ENCODE measurements at regions not wholly inside any gene's neighbourhood (a gene's known extent, or its start where the extent isn't known, plus 50 kb on each side); places are given as distances from the start of the nearest gene placed in this dataset.
"Not testable (repeated sequence)": the region's sequence is repeated elsewhere in the genome, so short reads cannot be mapped to it uniquely, and the experiment has no call there.

- Histone ChIP-seq H3K14ac (ENCODE audit: low read length) (no peak overlapping the region), H2BK12ac (ENCODE audit: low read length) (no peak overlapping the region), H2AK5ac (ENCODE audit: low read depth, low read length) (peak overlapping the region; percentile 10), H3K9me3 (replicated peaks in 1 of 2; ENCODE audit: control insufficient read depth in 2 of 2, insufficient read depth in 1 of 2, low read depth in 1 of 2, low read length in 2 of 2) (no peaks in the 10 kb centered on the region), H3K4ac (ENCODE audit: low read length) (no peak overlapping the region), H3K4me2 (ENCODE audit: insufficient read depth, low read length, poor library complexity, severe bottlenecking) (no peak overlapping the region), H3K27me3 (ENCODE audit: control insufficient read depth in 3 of 3, insufficient read depth in 3 of 3, low read depth in 1 of 3, low read length in 3 of 3) (no peaks in the 10 kb centered on the region), H3K23ac (ENCODE audit: low read depth, low read length, poor library complexity) (no peak overlapping the region), H3K4me1 (ENCODE audit: control insufficient read depth in 2 of 2, insufficient read depth in 1 of 2, low read depth in 1 of 2, low read length in 2 of 2) (no peaks in the 10 kb centered on the region), H4K8ac (ENCODE audit: low read depth, low read length) (no peak overlapping the region), H2AFZ (ENCODE audit: low read length) (no peak overlapping the region), H4K91ac (ENCODE audit: low read depth, low read length, poor library complexity) (no peak overlapping the region), H3K18ac (ENCODE audit: low read length) (peak overlapping the region; percentile 56), H3K4me3 (ENCODE audit: low read length in 2 of 2) (no peak overlapping the region), H2BK5ac (ENCODE audit: low read length) (peak overlapping the region; percentile 5), H3K36me3 (replicated peaks in 1 of 2; ENCODE audit: control insufficient read depth in 2 of 2, insufficient read depth in 2 of 2, low read length in 2 of 2) (no peaks in the 10 kb centered on the region), H3K27ac (replicated peaks; ENCODE audit: low read length) (no peak overlapping the region), H2BK120ac (ENCODE audit: low read depth, low read length) (no peak overlapping the region), H2BK15ac (ENCODE audit: low read length) (no peak overlapping the region), H3K79me1 (ENCODE audit: low read depth, low read length) (no peaks in the 10 kb centered on the region), H3K9ac (ENCODE audit: low read depth, low read length, poor library complexity) (no peak overlapping the region)
- no CpG with 5 or more reads among the region's 8 CpGs for WGBS, 2 donors (ENCODE audit: extremely low coverage in 2 of 2, insufficient read length in 2 of 2, insufficient replicate concordance in 1 of 2)
- DNase-seq (ENCODE audit: low spot score), result no peak
These were observed 194.2 kb upstream of the MAGI2 start for GRCh38 chr7:79647711-79648110.

DNA sequence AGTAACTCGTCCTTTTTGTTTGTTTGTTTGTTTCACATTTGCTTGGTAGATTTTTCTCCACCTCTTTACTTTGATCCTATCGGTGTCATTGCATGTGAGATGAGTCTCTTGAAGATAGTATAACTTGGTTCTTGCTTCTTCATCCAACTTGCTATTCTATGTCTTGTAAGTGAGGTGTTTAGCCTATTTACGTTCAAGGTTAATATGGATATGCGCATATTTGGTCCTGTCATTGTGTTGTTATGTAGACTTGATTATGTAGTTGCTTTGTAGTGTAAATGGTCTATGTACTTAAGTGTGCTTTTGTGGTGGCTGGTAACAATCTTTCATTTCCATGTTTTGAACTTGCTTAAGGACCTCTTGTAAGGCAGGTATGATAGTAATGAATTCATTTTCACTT lies 192.8 kb upstream of the MAGI2 start:
- no CpG with 5 or more reads among the region's 4 CpGs for WGBS, 2 donors (ENCODE audit: extremely low coverage in 2 of 2, insufficient read length in 2 of 2, insufficient replicate concordance in 1 of 2)
- no peak overlapping the region for H3K18ac ChIP-seq (ENCODE audit: low read length)
- H3K4me2 ChIP-seq (ENCODE audit: insufficient read depth, low read length, poor library complexity, severe bottlenecking), result no peak overlapping the region
- H3K36me3 ChIP-seq (replicated peaks in 1 of 2; ENCODE audit: control insufficient read depth in 2 of 2, insufficient read depth in 2 of 2, low read length in 2 of 2), result no peaks in the 10 kb centered on the region
- H3K9ac ChIP-seq (ENCODE audit: low read depth, low read length, poor library complexity), result no peak overlapping the region
- H2BK5ac ChIP-seq (ENCODE audit: low read length), result no peak overlapping the region
- no peak overlapping the region for H3K14ac ChIP-seq (ENCODE audit: low read length)
- no peak overlapping the region for H3K27ac ChIP-seq (replicated peaks; ENCODE audit: low read length)
- H3K23ac ChIP-seq (ENCODE audit: low read depth, low read length, poor library complexity), result no peak overlapping the region
- H3K9me3 ChIP-seq (replicated peaks in 1 of 2; ENCODE audit: control insufficient read depth in 2 of 2, insufficient read depth in 1 of 2, low read depth in 1 of 2, low read length in 2 of 2), result no peaks in the 10 kb centered on the region
- no peaks in the 10 kb centered on the region for H3K4me1 ChIP-seq (ENCODE audit: control insufficient read depth in 2 of 2, insufficient read depth in 1 of 2, low read depth in 1 of 2, low read length in 2 of 2)
- H2AK5ac ChIP-seq (ENCODE audit: low read depth, low read length), result no peak overlapping the region
- no peak for DNase-seq (ENCODE audit: low spot score)
- H2BK120ac ChIP-seq (ENCODE audit: low read depth, low read length), result no peak overlapping the region
- H2BK12ac ChIP-seq (ENCODE audit: low read length), result no peak overlapping the region
- H2AFZ ChIP-seq (ENCODE audit: low read length), result no peak overlapping the region
- H3K4ac ChIP-seq (ENCODE audit: low read length), result no peak overlapping the region
- H2BK15ac ChIP-seq (ENCODE audit: low read length), result no peak overlapping the region
- H3K27me3 ChIP-seq (ENCODE audit: control insufficient read depth in 3 of 3, insufficient read depth in 3 of 3, low read depth in 1 of 3, low read length in 3 of 3), result no peaks in the 10 kb centered on the region
- H4K8ac ChIP-seq (ENCODE audit: low read depth, low read length), result no peak overlapping the region
- H3K4me3 ChIP-seq (ENCODE audit: low read length in 2 of 2), result no peak overlapping the region
- H3K79me1 ChIP-seq (ENCODE audit: low read depth, low read length), result no peaks in the 10 kb centered on the region
- no peak overlapping the region for H4K91ac ChIP-seq (ENCODE audit: low read depth, low read length, poor library complexity)

DNA sequence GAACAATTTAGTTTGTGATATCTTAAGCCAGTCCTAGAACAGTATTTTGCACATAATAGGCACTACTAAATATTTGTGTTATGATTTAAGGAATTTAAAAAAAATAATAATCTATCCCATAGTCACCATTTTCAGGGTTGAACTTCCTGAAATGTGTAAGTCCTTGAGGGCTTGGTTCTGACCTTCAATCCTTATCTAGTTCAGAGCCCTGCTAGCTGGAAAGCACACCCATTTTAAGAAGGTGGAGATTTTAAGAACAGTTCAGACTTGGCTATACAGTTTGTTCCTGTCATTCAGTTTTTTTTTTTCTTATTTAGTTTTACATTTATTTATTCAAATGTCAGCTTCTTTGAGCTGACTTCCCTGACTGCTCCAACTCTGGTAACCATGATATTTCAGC lies 183.4 kb upstream of the MAGI2 start:
- Histone ChIP-seq H2BK120ac (ENCODE audit: low read depth, low read length) (no peak overlapping the region), H3K4me2 (ENCODE audit: insufficient read depth, low read length, poor library complexity, severe bottlenecking) (no peak overlapping the region), H3K27ac (replicated peaks; ENCODE audit: low read length) (no peak overlapping the region), H3K23ac (ENCODE audit: low read depth, low read length, poor library complexity) (no peak overlapping the region), H3K4ac (ENCODE audit: low read length) (no peak overlapping the region), H2AFZ (ENCODE audit: low read length) (no peak overlapping the region), H3K27me3 (ENCODE audit: control insufficient read depth in 3 of 3, insufficient read depth in 3 of 3, low read depth in 1 of 3, low read length in 3 of 3) (no peaks in the 10 kb centered on the region), H3K4me1 (ENCODE audit: control insufficient read depth in 2 of 2, insufficient read depth in 1 of 2, low read depth in 1 of 2, low read length in 2 of 2) (no peaks in the 10 kb centered on the region), H3K4me3 (ENCODE audit: low read length in 2 of 2) (no peak overlapping the region), H3K9ac (ENCODE audit: low read depth, low read length, poor library complexity) (no peak overlapping the region), H2BK15ac (ENCODE audit: low read length) (no peak overlapping the region), H3K79me1 (ENCODE audit: low read depth, low read length) (no peaks in the 10 kb centered on the region), H4K91ac (ENCODE audit: low read depth, low read length, poor library complexity) (no peak overlapping the region), H2AK5ac (ENCODE audit: low read depth, low read length) (no peak overlapping the region), H3K14ac (ENCODE audit: low read length) (no peak overlapping the region), H2BK12ac (ENCODE audit: low read length) (no peak overlapping the region), H3K36me3 (replicated peaks in 1 of 2; ENCODE audit: control insufficient read depth in 2 of 2, insufficient read depth in 2 of 2, low read length in 2 of 2) (no peaks in the 10 kb centered on the region), H2BK5ac (ENCODE audit: low read length) (no peak overlapping the region), H3K9me3 (replicated peaks in 1 of 2; ENCODE audit: control insufficient read depth in 2 of 2, insufficient read depth in 1 of 2, low read depth in 1 of 2, low read length in 2 of 2) (no peaks in the 10 kb centered on the region), H3K18ac (ENCODE audit: low read length) (no peak overlapping the region), H4K8ac (ENCODE audit: low read depth, low read length) (no peak overlapping the region)
- no peak for DNase-seq (ENCODE audit: low spot score)

- not testable (repeated sequence) for H3K4ac ChIP-seq (ENCODE audit: low read length); H3K14ac ChIP-seq (ENCODE audit: low read length); H3K18ac ChIP-seq (ENCODE audit: low read length); H3K36me3 ChIP-seq (replicated peaks in 1 of 2; ENCODE audit: control insufficient read depth in 2 of 2, insufficient read depth in 2 of 2, low read length in 2 of 2); H3K9me3 ChIP-seq (replicated peaks in 1 of 2; ENCODE audit: control insufficient read depth in 2 of 2, insufficient read depth in 1 of 2, low read depth in 1 of 2, low read length in 2 of 2); H3K27me3 ChIP-seq (ENCODE audit: control insufficient read depth in 3 of 3, insufficient read depth in 3 of 3, low read depth in 1 of 3, low read length in 3 of 3); H2AK5ac ChIP-seq (ENCODE audit: low read depth, low read length); H2BK12ac ChIP-seq (ENCODE audit: low read length); H2AFZ ChIP-seq (ENCODE audit: low read length); H3K9ac ChIP-seq (ENCODE audit: low read depth, low read length, poor library complexity); H3K23ac ChIP-seq (ENCODE audit: low read depth, low read length, poor library complexity); H4K91ac ChIP-seq (ENCODE audit: low read depth, low read length, poor library complexity); H2BK15ac ChIP-seq (ENCODE audit: low read length); DNase-seq (ENCODE audit: low spot score); H3K4me3 ChIP-seq (ENCODE audit: low read length in 2 of 2); H4K8ac ChIP-seq (ENCODE audit: low read depth, low read length); H3K79me1 ChIP-seq (ENCODE audit: low read depth, low read length); H2BK5ac ChIP-seq (ENCODE audit: low read length); H3K4me2 ChIP-seq (ENCODE audit: insufficient read depth, low read length, poor library complexity, severe bottlenecking); H3K27ac ChIP-seq (replicated peaks; ENCODE audit: low read length); H3K4me1 ChIP-seq (ENCODE audit: control insufficient read depth in 2 of 2, insufficient read depth in 1 of 2, low read depth in 1 of 2, low read length in 2 of 2); H2BK120ac ChIP-seq (ENCODE audit: low read depth, low read length)
These were observed 172.5 kb upstream of the MAGI2 start for GRCh38 chr7:79625921-79626320.
